AG10803 (cell line): ENCODE measurements at regions not wholly inside any gene's neighbourhood (a gene's known extent, or its start where the extent isn't known, plus 50 kb on each side); places are given as distances from the start of the nearest gene placed in this dataset.
A peak's percentile ranks its signal among the peaks of the same experiment; 100 is the strongest.

Experiments used
- DNase-seq: peaks from one replicate; pipeline ENCODE4 v3.0.0; 2010; ENCODE audit warnings: low read depth
- H3K4me3 ChIP-seq: 2 replicates; pipeline ENCODE4 v1.5.1; 2011; ENCODE audit warnings: mild to moderate bottlenecking, low read length, control low read depth
- TF ChIP-seq, protein P1 (sequence below): conservative IDR thresholded peaks from 2 replicates; pipeline ENCODE4 v1.5.1; 2011; ENCODE audit warnings: mild to moderate bottlenecking, low read length, control low read depth, inconsistent platforms

DNA sequence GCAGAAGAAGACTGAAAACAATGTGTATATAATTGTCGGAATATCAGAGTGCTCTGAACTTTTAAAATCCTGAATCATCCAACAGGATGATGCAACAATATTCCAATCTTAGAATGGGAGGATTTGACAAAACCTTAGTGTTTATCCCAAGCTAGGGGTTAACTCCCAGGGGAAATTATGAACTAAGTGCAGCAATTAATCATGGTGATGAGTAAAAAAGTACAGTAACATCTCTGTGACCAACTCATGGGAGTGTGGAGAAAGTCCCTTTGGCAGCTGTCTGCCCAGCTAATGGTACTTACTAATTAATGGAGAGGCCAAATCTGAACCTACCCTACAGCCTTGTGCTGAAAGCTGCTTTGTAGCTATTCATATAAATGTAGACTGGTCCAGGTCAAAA, 257.6 kb upstream of the DDX53 start:
- TF ChIP-seq, protein P1, sequence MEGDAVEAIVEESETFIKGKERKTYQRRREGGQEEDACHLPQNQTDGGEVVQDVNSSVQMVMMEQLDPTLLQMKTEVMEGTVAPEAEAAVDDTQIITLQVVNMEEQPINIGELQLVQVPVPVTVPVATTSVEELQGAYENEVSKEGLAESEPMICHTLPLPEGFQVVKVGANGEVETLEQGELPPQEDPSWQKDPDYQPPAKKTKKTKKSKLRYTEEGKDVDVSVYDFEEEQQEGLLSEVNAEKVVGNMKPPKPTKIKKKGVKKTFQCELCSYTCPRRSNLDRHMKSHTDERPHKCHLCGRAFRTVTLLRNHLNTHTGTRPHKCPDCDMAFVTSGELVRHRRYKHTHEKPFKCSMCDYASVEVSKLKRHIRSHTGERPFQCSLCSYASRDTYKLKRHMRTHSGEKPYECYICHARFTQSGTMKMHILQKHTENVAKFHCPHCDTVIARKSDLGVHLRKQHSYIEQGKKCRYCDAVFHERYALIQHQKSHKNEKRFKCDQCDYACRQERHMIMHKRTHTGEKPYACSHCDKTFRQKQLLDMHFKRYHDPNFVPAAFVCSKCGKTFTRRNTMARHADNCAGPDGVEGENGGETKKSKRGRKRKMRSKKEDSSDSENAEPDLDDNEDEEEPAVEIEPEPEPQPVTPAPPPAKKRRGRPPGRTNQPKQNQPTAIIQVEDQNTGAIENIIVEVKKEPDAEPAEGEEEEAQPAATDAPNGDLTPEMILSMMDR: no peak
- no peak overlapping the region for H3K4me3 ChIP-seq
- DNase-seq: peak; percentile 72

DNA sequence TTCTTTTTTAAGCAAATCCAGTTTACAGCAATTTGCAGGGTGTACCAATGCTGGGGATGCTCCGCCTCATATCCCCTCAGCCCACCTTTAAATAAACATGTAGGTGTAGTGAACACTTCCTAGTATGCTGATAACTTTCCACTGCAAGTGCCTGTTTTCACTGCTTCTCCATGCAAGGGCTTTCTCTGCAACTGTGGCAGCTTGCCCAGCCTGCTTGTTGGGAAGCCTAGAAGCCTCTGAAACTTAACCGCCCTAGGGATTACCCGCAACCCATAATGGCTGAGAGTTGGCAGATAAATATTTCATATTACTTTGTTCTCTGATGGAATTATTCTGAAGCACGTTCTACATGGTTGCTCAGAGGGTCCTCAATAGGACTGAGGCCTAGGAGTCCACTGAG, 253.7 kb upstream of the DDX53 start:
- no peak for DNase-seq
- TF ChIP-seq, protein P1: no peak
- H3K4me3 ChIP-seq: no peak overlapping the region

DNA sequence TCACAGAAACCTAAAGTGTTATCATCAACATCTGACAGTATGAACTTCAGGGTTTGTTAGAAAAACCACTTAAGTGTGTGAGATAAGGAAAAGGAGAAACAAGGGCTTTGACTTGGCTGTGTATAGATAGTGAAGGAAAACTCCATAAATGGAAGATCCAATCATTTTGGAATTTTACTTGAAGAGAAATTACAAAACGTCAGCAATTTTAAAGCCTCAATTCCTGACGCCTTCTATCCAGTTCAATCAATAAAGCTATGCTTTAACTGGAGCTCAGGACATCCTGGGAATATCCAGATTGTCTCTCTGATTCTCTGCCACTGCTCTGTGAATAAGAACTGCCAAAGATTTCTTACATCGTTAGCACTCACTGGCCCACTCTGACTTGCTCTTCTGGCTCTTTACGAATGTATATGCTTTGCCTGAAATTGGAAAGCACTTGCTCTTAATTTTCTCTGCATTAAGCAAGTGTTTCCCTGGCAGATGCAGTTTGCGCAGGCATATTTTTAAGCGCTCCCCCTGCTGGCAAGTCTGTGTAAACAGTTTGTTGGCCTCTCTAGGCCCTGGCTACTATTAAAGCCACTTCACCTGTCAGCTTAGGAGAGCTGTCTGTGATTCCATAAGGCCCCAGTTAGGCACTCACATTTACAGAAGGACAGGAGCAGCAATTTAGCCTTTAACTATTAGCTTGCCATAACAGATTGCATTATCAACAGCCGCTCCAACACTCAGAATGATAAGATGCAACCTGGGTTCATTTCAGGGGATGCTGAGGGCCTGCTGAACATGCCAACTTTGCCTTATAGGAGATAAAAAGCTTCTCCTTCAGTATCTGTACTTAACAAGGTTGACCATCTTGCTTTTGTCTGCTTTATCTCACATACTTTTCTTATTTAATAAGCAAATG, 251.4 kb upstream of the DDX53 start:
- H3K4me3 ChIP-seq: no peak overlapping the region
- peak; percentile 33 for DNase-seq
- TF ChIP-seq, protein P1: peak; percentile 65

DNA sequence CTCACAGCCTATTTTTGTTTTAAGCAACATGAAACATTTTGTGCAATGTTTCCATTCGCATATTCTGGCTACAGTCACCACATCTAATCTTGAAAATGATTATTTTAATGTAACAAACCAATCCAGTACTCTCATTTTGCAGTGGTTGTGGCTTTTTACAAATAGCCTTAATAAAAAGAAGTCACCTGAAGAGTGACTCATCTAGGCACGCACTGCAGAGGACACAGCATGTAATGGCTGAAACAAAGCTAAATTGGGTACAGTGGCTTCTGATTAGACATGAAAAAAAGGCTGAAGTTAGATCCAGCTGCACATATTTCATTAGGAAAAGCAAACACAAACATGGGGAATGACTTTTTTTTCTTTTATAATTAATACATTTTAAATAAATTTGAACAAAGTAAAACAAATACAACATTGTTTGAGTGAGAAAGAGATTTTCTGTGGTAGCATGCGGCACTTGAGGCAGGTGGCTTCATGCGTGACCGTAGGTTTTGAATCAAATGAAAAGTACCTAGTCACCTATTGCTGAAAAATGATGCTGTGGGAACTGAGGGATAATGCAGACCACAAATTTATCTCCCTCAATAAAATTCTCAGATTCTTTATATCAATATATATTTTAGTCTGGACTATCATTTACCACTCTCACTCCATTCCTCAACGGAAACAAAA, 240.8 kb upstream of the DDX53 start:
- DNase-seq: no peak
- TF ChIP-seq, protein P1: no peak
- no peak overlapping the region for H3K4me3 ChIP-seq

DNA sequence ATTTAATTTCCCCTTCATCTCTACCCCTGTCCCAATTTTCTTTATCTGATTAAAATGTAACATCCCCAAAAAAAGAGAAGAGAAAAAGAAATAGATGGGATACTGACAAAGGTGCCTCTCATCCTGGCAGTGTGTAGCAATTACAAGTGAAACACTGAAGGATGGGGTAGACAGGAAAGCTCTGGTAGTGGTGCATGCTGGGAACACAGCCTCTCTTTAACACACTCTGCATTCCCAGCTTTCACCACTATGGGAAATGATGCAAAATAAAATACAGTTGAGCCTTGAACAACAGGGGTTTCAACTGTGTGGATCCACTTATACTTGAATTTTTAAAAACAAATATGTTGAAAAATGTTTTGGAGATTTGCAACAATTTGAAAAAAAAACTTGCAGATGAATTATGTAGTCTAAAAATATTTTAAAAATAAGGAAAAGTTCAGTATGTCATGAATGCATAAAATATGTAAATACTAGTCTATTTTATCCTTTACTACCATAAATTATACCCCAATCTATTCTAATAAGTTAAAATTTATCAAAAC, 239.2 kb upstream of the DDX53 start:
- TF ChIP-seq, protein P1: no peak
- H3K4me3 ChIP-seq: no peak overlapping the region
- DNase-seq: no peak

DNA sequence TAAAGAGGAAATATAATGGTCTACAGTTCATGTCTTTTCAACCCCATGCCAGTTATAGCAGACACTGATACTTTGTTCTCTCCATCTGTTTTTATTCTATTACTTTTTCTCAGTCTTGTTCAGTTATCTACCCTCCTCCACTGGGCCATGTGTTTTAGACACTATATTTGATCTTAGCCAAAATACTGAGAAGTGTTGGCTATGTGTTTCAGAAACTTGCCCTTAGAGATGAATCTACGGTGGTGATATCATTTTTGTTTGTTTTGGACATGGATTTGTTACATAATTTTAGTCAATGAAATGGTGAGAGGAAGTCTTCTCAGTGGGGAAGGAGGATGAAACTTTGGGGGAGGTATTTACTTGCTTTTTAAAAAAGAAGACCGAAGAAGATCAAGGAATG, 211.5 kb upstream of the DDX53 start:
- DNase-seq: no peak
- no peak overlapping the region for H3K4me3 ChIP-seq
- TF ChIP-seq, protein P1: no peak

DNA sequence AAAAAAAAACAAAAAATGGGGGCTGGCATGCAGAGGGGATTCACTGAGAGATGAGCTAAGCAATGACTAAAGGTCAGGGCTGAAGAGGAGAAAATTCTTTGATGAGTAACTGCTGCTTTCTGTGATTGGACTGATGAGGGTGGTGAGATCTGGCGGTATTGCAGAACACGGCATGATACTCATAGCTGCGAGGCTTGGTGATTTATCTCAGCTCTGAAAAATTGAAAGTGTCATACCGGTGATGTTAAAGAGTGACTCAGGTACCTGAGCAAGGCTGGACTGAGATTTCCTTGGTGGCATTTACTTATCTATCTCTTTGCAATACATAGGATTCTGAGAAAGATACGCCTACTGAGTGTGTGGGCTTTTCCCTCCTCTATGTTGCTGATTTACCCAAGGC, 204.1 kb upstream of the DDX53 start:
- no peak for DNase-seq
- TF ChIP-seq, protein P1: no peak

More for the DNA sequence above, 204.1 kb upstream of the DDX53 start:
- H3K4me3 ChIP-seq: no peak overlapping the region
